Left renal cortex interstitium (tissue), 4 donors: ENCODE measurements at regions not wholly inside any gene's neighbourhood (a gene's known extent, or its start where the extent isn't known, plus 50 kb on each side); places are given as distances from the start of the nearest gene placed in this dataset.

ENCODE experiments used
- DNase-seq, 4 donors: peaks; one replicate each; pipeline ENCODE4 v3.0.0-alpha.2; 2013; ENCODE audit warnings: low read depth in 4 of 4, low spot score in 2 of 4, missing footprints in 1 of 4

DNA sequence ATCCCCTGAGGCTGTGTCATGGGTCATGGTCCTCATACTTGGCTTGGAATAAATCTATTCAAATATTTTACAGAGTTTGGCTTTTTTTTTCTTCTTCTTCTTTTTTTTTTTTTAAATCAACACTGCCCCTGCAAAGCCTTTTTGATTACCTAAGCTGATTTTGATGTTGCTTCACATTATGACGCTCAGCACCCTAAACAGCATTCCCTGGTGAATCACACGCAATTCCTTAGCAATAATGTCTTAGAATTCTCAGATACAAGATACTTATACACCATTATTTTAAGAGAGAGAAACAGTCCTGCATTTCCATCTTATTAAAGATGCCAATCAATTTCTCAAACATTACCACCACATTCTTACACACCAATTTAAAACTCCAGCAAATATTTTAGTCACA, 323.7 kb upstream of the IGFBP3 start:
- no peak for DNase-seq

DNA sequence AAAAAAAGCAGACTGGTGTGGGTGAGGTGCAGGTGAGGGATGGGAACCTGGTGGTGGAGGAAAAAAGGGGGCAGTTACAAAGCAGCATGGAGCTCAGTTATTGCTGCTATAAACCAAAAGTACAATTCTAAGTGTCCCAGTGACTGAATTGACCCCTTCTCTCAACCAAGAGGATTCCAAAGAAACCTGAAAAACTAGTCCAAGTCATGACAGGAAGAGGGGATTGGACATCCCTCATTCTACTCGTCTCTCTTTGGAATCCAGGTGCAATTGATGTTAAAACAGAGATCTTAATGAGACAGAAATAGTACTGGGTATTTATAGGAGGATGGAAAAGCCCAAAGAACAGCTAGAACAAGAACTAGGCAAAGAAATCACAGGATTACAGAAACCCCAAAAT, 322.3 kb upstream of the IGFBP3 start:
- DNase-seq = no peak

DNA sequence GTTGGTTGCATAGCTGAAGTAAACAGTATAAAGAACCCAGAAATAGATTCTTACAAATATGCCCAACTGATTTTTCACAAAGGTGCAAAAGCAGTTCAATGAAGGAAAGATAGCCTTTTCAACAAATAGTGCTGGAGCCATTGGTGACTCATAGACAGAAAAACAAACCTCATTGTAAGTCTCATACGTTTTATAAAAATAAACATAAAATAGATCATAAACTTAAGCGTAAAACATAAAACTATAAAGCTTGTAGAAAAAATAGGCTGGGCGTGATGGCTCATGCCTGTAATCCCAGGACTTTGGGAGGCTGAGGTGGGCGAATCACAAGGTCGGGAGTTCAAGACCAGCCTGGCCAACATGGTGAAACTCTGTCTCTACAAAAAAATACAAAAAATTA, 318.8 kb upstream of the IGFBP3 start:
- no peak for DNase-seq

DNA sequence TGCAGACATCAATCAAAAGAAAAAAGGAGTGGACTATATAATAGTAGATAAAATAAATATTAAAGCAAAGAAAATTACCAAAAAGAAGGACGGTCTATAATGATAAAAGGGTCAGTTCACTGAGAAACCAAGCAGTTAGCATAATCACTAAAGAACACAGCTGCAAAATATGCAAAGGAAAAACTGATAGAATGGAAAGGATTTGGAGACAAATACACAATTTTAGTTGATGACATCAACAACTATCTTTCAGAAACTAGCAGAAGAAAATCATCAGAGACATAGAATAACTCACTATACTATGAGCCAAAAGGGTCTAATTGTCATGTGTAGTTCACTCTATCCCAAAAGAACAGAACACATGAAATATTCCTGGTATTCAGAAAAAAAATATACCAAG, 316.4 kb upstream of the IGFBP3 start:
- no peak for DNase-seq

DNA sequence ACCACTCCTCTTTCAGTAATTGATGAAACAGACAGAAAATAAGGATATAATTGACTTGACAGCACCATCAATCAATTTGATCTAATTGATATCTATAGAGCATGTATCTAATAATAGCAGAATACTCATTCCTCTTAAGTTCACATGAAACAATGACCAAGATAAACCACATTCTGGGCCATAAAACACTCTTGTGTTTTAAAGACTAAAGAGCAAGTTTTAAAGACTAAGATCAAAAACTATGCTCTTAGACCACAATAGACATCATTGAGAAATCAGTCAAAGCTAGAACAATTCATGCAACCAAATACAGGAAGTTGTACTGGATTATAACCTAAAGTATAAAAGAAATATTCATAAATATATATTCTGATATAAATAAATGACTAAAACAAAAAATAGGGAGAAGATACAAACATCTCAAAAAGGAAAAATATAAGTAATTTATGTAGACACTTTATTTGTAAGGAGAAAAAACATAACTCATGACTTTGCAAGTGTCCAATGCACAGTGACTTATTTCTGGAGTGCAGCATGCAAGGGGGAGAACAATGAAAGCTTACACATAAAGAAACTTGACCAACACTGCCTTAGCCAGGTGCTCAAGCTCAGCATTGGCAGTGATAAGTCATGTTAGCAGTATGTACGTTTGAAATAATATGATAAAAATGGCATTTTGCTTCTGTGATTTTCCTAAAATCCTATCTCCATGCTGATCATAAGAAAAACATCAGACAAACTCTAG, 312.7 kb upstream of the IGFBP3 start:
- no peak for DNase-seq

DNA sequence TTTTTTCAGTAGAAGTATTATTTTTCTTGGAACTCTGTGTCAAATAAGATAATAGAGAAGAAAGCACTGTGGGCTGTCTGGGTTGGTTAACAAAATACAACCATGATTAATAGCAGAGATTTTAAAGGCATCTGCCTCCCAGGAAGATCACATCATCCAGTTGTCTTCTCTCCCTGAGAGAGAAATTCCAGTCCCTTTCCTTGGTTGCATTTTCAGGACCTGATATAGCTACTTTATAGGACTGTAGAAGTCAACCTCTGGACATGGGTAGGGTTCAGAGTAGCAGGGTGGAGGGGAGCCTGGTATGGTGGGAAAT, 309.9 kb upstream of the IGFBP3 start:
- no peak for DNase-seq

DNA sequence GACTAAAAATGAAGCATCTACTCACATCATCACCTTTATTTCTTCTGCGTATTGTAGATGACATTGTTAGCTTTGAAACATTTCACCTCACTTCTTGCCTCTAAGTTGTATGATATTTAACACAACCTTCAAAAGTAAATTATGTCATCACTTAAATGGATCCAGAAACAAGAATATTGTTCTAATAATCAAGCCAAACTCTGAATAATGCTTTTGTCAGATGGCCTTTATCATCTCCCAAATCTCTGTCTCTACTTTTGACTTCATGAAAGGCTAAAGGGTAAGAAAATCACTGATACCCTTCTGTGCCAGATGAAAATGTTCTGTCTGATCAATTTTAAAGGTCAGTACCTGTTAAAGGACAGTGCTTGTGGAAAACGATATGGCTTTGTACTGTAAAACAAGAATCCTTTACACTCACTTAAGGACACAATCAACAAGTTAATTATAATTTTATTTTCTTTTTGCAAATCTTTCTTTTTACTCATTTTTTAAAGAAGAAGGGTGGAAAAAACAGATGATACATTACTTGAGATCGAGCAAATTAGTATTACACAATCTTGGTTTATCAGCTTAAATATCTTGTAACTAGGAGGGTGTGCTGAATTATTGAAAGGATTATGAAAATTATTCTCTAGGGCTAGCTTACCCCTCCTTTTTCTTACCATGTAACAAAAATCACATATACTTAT, 309.4 kb upstream of the IGFBP3 start:
- no peak for DNase-seq

DNA sequence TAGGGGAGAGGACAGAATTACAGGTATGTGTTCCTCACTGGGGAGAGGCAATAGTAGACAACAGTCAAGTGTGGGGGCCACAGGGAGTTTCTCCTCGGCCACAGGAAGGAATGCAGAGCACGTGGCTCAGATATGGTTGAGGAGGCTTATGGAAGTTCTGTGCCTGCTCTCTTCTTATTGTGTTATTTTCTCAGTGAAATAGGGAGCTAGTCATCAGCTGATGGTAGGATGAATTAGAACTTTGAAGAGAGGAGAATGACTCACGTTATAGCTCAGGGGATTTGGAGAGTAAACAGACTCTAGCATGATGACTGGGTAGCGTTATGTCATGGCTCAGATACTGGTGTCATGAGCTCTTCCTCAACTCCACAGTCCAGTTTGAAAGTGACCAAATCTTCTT, 308.3 kb upstream of the IGFBP3 start:
- DNase-seq = no peak

DNA sequence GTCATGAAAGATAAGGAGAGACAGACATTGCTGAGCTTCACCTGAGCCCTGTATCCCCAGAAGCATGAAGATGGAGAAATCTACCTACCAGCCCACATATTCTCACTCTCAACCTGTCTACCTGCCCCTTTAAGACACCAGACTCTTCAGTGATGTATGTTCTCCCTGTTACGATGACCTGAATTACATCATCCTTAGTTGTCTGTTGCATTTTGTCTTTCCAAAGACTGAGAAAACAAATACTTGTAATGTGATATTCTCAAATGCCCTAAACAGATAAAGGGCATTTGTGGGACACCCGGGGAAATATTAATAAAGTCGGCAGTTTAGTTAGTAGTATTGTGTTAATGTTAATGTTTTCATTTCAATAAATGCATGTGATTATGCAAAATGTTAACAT, 305.8 kb upstream of the IGFBP3 start:
- no peak for DNase-seq

DNA sequence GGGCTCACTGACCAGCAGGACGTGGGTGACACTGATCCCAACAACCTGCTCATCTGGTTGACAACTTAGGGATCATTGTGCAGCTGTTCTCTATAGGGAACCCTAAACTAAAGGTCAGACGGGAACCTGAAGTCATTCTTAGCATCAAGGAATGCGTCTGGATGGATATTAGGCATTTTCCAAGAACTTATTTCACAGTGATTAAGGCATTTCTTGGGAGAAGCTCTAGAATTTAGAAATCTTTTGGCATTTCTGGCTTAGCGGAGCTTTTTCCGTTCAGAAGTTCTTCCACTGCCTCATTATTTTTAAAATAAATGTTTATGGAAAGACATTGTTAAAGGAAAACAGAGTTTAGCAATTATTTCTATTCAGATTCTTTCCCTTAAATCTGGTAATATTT, 303.3 kb upstream of the IGFBP3 start:
- no peak for DNase-seq

DNA sequence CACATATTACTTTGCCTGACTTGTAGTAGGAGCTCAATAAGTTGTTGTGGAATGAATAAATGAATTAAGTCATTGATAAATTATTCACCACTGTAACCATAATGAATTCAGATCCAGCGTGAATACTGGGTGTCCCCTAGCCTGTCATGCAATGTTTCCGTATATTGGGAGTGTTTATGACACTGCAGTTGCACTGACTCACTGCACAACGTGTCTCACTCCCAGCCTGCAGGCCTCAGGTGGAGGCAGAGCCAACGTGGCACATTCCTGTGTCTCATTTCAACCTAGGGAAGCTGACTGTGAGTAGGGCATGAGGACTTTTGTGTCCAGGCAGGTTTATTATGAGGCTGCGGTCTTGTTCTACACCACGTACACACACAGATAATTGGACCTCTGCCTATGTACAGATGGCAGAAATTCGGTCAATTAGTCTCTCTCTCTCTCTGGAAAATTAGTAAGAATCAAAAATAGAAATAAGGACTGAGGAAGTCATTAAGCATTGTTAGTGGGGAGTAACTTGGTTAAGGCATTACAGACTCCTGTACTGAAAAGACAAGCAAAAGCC, 299.1 kb upstream of the IGFBP3 start:
- no peak for DNase-seq

DNA sequence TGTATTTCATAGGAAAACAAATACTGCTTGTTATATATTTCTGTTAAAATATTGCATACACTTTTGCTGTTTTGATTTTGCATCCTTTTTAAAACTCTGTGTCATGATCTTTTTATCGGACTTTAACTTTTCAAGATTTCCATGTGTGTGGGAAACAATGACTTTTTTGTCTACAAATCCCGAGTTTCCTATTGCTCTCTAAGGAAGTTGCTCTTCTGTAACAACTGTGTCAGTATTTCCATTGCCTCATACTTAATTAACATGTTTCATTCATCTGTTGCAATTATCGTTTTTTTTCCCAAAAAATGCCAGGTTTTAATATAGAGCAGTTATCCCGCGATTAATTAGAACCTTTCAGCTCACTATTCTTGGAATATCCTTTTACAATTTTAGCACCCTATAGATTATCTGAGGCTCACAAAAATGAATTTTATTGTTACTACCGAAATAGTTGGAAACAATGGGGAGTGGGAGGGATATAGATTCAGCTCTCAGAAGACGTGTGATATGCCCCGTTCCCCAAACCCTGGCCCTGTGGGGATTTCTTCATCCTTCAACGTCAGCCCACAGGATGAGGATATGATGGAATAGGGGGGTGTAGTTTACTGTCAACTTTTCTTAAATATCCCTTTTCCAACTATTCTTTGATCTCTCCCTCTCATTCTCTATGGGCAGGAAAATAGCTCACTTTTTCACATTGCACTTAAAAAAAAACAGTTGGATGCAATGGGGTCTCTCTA, 297.6 kb upstream of the IGFBP3 start:
- no peak for DNase-seq

DNA sequence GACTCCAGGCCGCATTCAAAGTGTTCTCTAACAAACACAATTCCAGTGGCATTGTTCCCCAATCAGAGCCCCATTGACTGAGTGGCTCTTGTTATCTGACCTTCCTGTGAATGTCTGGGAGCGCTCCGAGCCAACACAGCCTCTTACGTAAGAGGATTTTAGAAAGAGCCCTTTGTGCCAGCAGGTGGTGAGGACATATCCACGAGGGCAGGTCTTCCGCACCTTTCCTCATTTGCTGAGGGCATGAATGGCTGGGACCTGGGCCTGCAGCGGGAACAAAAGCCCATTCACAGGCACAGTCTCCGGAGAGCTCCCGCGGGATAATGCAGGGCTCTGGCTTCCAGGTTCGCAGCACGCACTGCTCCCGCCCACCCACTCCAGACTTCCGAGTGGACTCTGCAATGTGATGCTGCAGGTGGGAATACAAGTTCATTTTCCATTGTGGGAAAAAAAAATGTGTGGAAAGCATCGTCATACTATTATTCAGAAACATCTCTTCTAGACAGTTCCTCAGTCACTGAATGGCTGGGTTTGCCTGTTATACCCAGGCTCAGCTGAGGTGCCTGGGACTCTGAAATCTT, 295.0 kb upstream of the IGFBP3 start:
- DNase-seq = no peak

DNA sequence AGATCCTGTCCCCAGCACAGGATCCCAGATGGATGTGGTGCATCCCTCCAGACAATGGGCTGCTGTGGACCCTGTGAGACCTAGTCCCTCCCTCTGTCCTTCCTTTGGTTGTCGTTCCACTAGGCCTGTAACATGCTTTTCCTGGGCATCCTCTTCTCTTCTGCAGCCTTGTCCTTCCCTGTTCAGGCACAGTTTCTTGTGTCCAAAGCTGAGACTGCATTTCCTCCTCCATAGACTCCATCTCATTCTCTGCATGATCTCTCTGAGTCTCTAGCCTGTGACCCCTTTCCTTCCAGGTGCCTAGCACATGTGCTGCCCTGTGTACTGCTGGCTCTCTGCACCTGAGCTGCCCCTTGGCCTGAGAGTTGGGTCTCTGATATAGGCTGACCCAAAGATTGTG, 293.5 kb upstream of the IGFBP3 start:
- DNase-seq = no peak

DNA sequence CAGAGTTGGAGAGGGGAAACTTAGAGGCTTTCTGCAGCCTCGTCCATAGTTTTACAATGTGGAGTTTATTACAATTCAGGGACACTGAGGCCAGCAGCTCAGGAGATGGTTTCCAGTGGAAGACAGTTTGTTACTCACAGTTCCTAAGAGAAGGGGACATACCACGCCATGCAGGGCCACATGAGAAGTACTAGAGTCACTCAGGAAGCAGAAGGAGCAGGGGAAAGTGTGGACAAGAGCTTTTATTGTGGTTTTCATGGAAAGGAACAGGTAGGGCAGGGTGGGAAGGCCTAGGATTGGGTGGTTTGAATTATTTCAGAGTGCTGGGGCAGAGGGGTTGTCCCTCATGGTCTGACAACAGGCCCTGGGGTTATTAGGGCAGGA, 292.1 kb upstream of the IGFBP3 start:
- no peak for DNase-seq

DNA sequence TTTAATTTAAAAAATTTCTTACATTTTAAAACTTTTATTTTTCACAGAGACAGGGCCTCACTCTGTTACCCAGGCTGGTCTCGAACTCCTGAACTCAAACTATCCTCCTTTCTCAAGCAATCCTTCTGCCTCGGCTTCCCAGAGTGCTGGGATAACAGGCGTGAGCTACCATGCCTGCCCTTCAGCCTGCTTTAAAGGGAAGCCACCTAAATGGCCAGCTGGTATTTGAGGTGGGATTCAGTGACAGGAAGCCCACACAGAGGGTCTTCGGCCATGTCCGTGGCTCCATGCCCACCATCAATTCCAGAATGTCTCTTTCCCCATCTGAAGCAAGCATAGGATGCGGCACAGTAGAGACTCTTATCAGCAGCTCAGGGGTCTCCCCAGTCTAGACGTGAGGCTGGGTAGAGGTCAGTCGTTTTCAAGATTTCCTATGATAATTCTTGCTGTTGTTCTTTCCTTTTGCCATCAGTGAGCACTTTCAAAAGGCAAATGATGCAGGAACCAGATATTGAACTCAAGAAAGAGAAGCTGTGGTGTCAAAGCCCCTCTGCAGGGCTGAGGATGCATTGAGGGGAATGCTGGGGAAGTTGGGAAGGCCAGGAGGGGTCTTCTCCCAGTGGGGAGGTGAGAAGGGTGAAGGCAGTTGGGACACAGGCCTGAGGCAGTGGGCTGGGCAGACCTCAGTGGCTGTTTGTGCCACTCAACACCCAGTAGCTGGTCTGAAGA, 291.5 kb upstream of the IGFBP3 start:
- DNase-seq = no peak

DNA sequence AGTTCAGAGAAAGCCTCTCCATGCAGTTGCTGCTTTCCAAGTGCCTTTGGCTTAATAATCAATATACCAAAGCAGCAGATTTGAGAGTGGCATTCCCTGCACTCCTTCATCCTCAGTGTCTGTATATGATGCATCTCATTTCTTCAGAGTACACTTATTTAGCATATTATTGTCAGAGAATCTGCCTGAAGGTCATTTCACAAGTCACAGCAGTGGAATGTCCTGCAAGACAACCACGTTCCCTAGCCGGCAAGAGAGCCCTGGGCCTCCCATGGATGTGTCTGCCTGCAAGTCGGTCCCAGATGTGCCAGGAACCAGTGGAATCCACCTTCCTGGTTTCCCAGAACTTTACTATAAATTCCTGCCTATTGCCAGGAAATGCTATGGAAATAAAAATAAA, 289.4 kb upstream of the IGFBP3 start:
- DNase-seq = no peak

DNA sequence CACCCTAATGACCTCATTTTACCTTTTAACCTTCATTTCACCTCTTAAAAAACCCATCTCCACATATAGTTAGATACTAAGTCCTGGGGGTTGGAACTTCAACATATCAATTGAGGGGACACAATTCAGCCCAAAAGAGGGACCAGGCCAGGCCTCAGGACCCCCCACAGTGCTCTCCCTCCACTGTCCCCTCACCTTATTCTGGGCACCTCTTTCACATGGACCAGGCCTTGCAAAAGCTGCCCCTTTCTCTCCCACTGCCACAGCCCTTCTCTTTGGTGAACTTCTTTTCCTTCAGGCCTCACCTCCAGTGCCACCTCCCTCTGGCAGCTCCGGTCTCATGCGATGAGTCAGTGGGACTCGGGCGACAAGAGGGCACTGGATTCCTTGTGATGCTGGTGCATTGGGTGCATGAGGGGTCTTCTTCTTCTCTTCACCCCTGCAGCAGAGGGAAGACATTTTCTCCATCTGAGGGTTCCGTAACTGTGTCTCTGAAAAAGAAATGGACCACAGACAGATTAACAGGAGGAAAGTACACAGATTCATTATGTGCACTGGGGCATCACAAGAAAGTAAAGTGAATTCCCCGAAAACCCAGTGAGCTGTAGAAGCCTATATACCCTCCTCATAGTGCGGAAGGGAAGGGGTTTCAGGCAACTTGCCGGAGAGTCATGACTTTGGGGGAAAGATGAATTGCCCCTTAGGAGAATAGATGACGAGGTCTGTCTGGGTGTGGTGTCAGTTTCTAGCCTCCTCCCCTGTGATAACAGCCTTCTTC, 288.7 kb upstream of the IGFBP3 start:
- no peak for DNase-seq

DNA sequence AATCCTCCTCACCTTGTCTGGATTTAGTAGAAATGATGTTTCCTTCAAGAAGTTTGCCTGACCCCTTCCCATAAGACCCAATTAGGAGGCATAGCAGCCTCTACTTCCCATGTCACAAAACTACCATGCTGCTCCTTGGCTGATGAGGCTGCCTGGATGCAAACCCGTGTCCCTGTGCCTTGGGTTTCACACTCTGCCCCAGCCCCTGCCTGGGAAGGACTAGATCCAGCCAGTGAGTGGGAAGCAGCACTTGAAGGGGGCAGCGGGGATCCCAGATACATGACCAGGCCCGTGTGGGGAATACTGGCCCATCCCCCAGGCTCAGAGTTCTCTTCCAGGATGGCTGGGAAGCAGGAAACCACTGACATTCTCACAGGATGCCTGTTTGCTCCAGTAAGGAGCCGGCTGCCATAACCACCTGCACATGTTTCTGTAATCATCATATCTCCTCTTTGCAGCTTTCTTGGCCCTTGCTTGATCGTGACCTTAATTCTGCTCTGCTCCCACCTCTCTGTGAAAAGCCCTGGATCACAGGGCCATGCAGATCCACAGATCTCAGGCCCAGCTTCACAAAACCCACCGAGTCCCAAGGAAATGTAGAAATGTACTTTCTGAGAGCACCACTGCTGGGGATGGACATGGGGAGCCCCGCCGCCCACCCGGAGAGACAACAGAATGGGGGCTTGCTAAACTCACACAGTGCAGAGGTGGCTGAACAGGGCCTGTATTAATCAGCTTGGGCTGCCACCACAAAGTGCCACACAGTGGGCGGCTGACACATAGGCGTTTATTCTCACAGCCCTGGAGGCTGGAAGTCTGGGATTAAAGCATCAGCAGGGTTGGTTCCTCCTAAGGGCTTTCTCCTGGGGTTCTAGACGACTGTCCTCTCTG, 287.8 kb upstream of the IGFBP3 start:
- DNase-seq = no peak
